Coronary artery (tissue), 2 donors: ENCODE measurements at regions not wholly inside any gene's neighbourhood (a gene's known extent, or its start where the extent isn't known, plus 50 kb on each side); places are given as distances from the start of the nearest gene placed in this dataset.
"Not testable (repeated sequence)": the region's sequence is repeated elsewhere in the genome, so short reads cannot be mapped to it uniquely, and the experiment has no call there.

ENCODE experiments used
- DNase-seq: peaks from one replicate; pipeline ENCODE4 v3.0.0-alpha.2; 2017; ENCODE audit warnings: low spot score
- H3K27ac ChIP-seq, 2 donors: fragments of 200-600 bp; sonication (generic); one replicate each; pipeline ENCODE4 v1.5.1; 2016 to 2019
- H3K4me3 ChIP-seq: fragments of 200-600 bp; sonication (generic); 2 replicates; pipeline ENCODE4 v1.5.1; 2016; ENCODE audit warnings: mild to moderate bottlenecking, moderate library complexity
- CTCF ChIP-seq: fragments of 200-600 bp; sonication (generic); IDR thresholded peaks from one replicate; pipeline ENCODE4 v1.5.1; 2019; ENCODE audit warnings: antibody characterized with exemption

- no peak overlapping the region for H3K4me3 ChIP-seq
- H3K27ac ChIP-seq = no peak overlapping the region
- TF ChIP-seq CTCF = no peak
- DNase-seq = no peak
These were observed 1137.3 kb upstream of the ADGRB3 start for GRCh38 chr6:67497749-67498148.

GRCh38 chr6:67496191-67496590, 1138.9 kb upstream of the ADGRB3 start:
- TF ChIP-seq CTCF = no peak
- Histone ChIP-seq H3K4me3 (no peak overlapping the region), H3K27ac (no peak overlapping the region)
- DNase-seq = no peak

GRCh38 chr6:67493682-67494081, 1141.4 kb upstream of the ADGRB3 start:
- no peak for TF ChIP-seq CTCF
- DNase-seq = no peak
- Histone ChIP-seq H3K4me3 (no peak overlapping the region), H3K27ac (no peak overlapping the region)

- H3K4me3 ChIP-seq = no peak overlapping the region
- DNase-seq = no peak
These were observed 1159.4 kb upstream of the ADGRB3 start for GRCh38 chr6:67475700-67476099.

GRCh38 chr6:67467341-67467740, 1167.7 kb upstream of the ADGRB3 start:
- no peak for TF ChIP-seq CTCF
- DNase-seq = no peak
- Histone ChIP-seq H3K4me3 (no peak overlapping the region), H3K27ac (no peak overlapping the region)

More at GRCh38 chr6:67475700-67476099, 1159.4 kb upstream of the ADGRB3 start:
- no peak overlapping the region for H3K27ac ChIP-seq
- TF ChIP-seq CTCF = no peak

GRCh38 chr6:67462725-67463124, 1172.4 kb upstream of the ADGRB3 start:
- not testable (repeated sequence) for DNase-seq, H3K27ac ChIP-seq, H3K4me3 ChIP-seq

- no peak overlapping the region for H3K4me3 ChIP-seq
- TF ChIP-seq CTCF = no peak
- no peak overlapping the region for H3K27ac ChIP-seq
- DNase-seq = no peak
These were observed 1175.5 kb upstream of the ADGRB3 start for GRCh38 chr6:67459556-67459955.

- no peak for DNase-seq
- Histone ChIP-seq H3K4me3 (no peak overlapping the region), H3K27ac (no peak overlapping the region)
- no peak for TF ChIP-seq CTCF
These were observed 1176.8 kb upstream of the ADGRB3 start for GRCh38 chr6:67458265-67458664.
